ENCODE measurements at regions not wholly inside any gene's neighbourhood (a gene's known extent, or its start where the extent isn't known, plus 50 kb on each side); places are given as distances from the start of the nearest gene placed in this dataset.

- no peak for TF ChIP-seq POLR2A (IDR thresholded peaks at IDR 0.05)
- no peak for TF ChIP-seq CTCF (IDR thresholded peaks at IDR 0.05)
- TF ChIP-seq EP300 (IDR thresholded peaks at IDR 0.05; ENCODE audit: low read depth), result no peak
- TF ChIP-seq POLR2AphosphoS5 (IDR thresholded peaks at IDR 0.05), result no peak
These were observed 553.7 kb upstream of the LMO3 start for GRCh38 chr12:17159506-17160300.

Data from transverse colon (tissue), 4 donors.